Activated T-cell treated with anti-CD3 and anti-CD28 coated beads, Interleukin-2, amount 50 U/mL, for 4 hours (primary cell): ENCODE measurements at regions not wholly inside any gene's neighbourhood (a gene's known extent, or its start where the extent isn't known, plus 50 kb on each side); places are given as distances from the start of the nearest gene placed in this dataset.
"Not testable (repeated sequence)": the region's sequence is repeated elsewhere in the genome, so short reads cannot be mapped to it uniquely, and the experiment has no call there.

Experiments
- ATAC-seq, 2 donors: fragments of 200-7000 bp; cut with Tn5 transposase; one replicate each; pipeline ENCODE4 v1.10.0; 2021
- DNase-seq: peaks from one replicate; pipeline ENCODE4 v3.0.0-alpha.2; 2020
- H3K27me3 Mint-ChIP-seq: one replicate; pipeline ENCODE4 v1.8.0; 2021; ENCODE audit warnings: low read depth, mixed read lengths
- H3K36me3 Mint-ChIP-seq: one replicate; pipeline ENCODE4 v1.8.0; 2022; ENCODE audit warnings: mixed read lengths; ENCODE audit not compliant: insufficient read depth
- H3K4me1 Mint-ChIP-seq: one replicate; pipeline ENCODE4 v1.8.0; 2021; ENCODE audit warnings: low read depth, mixed read lengths
- H3K4me3 Mint-ChIP-seq: one replicate; pipeline ENCODE4 v1.8.0; 2021; ENCODE audit warnings: mild to moderate bottlenecking, moderate library complexity, mixed read lengths
- H3K9me3 Mint-ChIP-seq: one replicate; pipeline ENCODE4 v1.8.0; 2021; ENCODE audit warnings: mixed read lengths

DNA sequence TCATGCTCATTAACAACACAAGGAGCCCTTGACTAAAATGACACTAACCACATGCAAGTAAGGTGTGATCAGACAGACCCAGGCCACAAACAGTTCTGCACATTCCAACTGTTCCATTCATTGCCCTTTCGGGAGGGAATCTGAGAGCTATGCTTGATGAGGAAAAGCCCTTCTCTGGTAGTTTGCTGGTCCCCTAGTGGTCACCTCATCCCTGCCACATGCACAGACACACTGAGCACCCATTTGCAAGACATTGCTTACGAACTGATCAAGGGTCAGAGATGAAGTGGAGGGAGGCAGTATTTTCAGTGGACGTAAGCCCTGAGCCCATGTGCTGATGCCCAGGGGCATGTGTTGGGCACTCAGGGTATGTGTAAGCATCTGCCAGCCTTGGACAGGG, 220.9 kb downstream of the VAPA start:
- not testable (repeated sequence) for H3K4me3 Mint-ChIP-seq, H3K4me1 Mint-ChIP-seq, H3K36me3 Mint-ChIP-seq, DNase-seq, H3K9me3 Mint-ChIP-seq, ATAC-seq
- H3K27me3 Mint-ChIP-seq: peaks cover 18% of the 10 kb centered on the region

DNA sequence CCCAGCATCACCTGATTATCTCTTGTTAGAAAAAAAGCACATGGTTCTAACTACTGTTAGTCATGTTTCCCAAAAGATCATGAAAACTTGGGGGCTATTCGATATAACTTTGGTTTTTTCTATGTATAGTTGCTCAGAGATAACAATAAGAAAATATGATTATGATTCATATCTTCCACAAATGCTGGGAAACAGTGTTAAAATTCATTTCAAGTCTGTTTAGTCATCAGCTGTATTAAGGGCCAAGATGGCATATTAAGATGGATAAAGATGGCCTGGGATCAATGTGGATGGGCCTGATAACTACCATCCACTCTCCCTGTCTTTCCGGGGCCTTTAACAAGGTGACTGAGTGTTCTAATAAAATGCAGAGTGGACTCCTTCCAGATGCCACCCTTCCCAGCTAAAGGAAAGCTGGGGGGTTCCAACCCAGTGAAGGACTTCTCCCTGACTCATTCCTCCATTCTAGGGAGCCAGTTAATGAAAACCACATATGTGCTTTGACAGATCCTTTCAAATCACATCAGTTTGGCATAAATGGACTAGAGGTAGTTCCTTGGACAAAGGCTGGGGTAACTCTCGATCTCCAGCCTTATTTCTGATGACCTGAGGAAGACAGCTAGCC, 221.6 kb downstream of the VAPA start:
- no peaks in the 10 kb centered on the region for H3K4me1 Mint-ChIP-seq
- no peak for DNase-seq
- H3K36me3 Mint-ChIP-seq: no peaks in the 10 kb centered on the region
- H3K4me3 Mint-ChIP-seq: no peak overlapping the region
- H3K27me3 Mint-ChIP-seq: peaks cover 16% of the 10 kb centered on the region
- ATAC-seq: no peak
- H3K9me3 Mint-ChIP-seq: no peaks in the 10 kb centered on the region

DNA sequence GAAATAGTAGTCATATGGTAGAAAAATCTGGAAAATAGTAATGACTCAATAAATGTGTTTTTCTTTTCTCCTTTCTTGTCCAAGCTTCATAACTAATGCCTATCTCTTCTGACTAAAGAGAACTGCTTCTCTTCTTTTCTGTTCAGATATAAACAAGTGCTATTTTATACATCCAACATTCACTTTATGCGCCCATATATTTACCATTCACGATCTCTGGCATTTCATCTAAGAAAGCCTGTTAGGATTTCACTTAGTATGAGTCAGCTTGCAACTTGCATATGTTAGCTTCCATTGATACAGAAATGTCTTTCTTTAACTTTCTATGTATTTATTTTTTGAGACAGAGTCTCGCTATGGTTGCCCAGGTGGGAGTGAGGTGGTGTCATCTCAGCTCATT, 224.9 kb downstream of the VAPA start:
- no peak for DNase-seq
- Mint-ChIP-seq H3K9me3 (no peaks in the 10 kb centered on the region), H3K27me3 (peaks cover 8% of the 10 kb centered on the region), H3K4me3 (no peak overlapping the region), H3K36me3 (no peaks in the 10 kb centered on the region), H3K4me1 (no peaks in the 10 kb centered on the region)
- ATAC-seq: no peak

DNA sequence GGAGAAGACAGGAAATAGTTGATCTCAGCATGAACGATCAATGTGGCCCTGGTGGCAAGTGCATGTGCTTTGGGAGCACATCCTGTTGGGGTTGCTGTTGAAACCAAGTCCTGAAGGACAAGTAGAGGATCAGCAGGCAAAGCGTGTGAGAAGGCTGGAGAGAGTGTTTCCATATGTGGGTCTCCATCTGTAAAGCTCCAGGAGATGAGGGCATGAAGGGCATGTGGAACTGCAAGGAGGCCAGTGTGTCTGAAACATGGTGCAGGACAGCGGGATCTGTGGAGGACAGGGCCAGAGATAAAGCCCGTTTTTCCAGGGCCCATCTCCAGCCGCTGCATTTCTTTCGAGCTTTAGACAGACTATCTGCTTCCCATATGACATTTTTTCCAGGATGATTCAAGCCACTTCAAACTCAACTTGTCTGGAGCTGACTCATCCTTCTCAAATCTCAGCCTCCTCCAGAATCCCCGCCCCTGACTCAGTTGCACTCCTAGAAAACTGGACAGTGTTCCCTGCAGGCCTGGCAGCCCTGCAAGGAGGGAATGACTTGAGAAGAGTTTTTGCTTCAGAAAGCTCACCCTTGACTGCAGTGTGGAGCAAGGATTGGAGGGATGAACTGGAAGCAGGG, 226.1 kb downstream of the VAPA start:
- no peak for ATAC-seq

DNA sequence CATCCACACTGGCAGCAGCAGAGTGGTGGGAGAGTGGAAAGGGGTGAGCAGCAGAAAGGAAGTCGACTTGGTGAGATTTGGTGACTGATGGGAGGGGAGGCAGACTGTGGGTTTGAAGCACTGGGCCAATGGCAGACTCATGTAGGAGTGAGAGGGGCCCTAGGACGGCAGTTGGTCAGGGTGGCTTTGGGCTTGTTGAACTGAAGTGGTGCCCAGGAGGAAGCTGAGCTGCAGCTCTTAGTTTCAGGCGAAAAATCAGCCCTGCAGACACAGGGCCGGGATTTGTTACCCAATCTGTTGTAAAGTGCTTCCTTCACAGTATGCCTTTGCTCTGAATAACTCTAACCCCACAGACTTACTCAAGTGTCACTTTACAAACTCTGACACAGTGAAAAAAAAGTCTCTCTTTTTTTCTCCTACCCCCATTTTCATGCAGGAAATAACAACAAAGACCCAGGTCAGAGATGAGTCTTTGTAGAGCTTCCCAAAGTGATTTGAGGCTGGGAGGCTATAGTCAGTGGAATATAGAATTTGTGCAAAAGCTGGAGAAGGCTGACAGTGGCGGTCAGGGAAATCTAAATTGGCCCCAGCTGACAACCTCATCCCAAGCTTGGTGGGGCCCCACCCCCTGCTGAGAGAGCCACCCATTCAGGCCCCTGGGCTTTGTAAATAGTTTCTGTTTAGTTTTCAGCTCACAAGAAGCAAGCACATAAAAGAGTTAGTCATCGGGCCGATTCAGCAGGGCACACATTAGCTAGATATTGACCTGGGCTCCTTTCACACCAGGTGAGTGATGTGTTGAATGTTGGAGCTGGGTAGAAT, 226.9 kb downstream of the VAPA start:
- ATAC-seq (no peak), DNase-seq (no peak)
- H3K4me3 Mint-ChIP-seq: no peak overlapping the region
- no peaks in the 10 kb centered on the region for H3K4me1 Mint-ChIP-seq
- no peaks in the 10 kb centered on the region for H3K36me3 Mint-ChIP-seq
- H3K9me3 Mint-ChIP-seq: no peaks in the 10 kb centered on the region
- peaks cover 3% of the 10 kb centered on the region for H3K27me3 Mint-ChIP-seq

More for the DNA sequence above, 226.1 kb downstream of the VAPA start:
- Mint-ChIP-seq H3K4me3 (no peak overlapping the region), H3K9me3 (no peaks in the 10 kb centered on the region), H3K4me1 (no peaks in the 10 kb centered on the region), H3K36me3 (no peaks in the 10 kb centered on the region), H3K27me3 (peaks cover 3% of the 10 kb centered on the region)
- no peak for DNase-seq

DNA sequence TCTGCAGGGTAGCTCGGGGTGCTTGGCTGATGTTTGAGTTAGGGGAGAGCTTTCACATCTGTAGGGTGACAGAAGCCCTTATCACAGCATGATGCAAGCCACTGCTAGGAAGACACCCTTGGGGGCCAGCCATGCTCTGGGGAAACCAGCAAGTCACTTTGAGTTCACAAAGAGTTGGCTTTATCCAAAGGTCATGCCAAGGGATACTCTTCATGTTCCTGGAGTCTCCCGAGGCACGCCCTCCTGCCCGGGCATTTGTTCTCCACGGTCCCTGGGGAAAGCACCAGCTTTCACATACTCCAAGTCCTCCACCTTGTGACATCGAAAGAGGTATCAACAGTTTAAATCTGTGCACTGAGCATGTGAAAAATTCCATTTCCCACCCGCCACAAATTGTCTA, 227.7 kb downstream of the VAPA start:
- Mint-ChIP-seq H3K9me3 (no peaks in the 10 kb centered on the region), H3K4me1 (no peaks in the 10 kb centered on the region), H3K36me3 (no peaks in the 10 kb centered on the region), H3K4me3 (no peak overlapping the region), H3K27me3 (peaks cover 3% of the 10 kb centered on the region)
- DNase-seq: no peak
- ATAC-seq: no peak

DNA sequence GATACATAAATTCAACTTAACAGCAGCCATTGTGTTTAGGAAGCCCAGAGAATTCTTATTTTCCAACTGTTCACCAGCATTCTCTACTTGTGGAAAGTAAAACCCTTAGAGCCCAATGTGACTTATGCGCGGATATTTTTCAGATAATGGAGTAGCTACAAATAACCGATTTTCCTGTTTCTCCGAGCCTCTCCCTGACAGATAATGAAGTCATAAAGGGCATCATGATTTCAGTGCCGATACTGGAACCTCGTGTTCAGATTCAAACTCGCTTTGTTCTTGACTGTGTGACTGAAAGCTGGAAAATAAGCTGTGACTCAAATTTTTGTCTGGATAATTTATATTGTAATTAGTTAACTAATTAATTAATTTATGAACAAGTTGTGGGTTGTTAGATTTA, 228.2 kb downstream of the VAPA start:
- ATAC-seq: no peak

DNA sequence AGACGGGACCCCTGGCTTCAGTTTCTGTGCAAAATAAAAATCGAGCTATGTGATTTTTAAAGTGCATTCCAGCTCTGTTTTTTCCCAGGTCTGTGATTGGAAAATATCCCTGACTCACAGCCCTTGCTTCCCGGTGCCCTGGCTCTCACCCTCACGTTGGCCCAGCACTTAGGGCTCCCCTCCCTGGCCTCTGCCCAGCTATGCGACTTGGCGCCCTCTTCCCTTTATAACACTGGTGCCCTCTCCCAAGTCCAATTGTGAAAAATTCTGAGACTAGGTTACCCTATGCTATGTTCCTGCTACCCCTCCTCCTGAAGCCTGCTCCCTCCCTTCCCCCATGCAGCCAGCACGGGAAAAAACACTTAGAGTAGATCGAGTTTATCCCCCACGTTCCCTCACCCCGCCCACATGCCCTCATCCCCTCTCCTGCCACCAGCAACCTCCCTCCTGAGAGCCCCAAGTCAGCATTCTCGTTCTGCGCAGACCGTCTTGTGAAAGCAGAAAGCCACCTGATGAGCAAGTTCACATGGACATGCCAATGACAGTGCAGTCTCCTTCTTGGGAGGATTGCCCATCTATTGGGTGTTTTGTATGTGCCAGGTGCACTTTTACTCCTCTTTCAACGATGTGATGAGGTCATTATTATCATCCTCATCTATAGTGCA, 228.8 kb downstream of the VAPA start:
- H3K9me3 Mint-ChIP-seq: no peaks in the 10 kb centered on the region
- no peaks in the 10 kb centered on the region for H3K4me1 Mint-ChIP-seq
- no peaks in the 10 kb centered on the region for H3K36me3 Mint-ChIP-seq
- DNase-seq (no peak), ATAC-seq (no peak)
- no peak overlapping the region for H3K4me3 Mint-ChIP-seq
- peaks cover 3% of the 10 kb centered on the region for H3K27me3 Mint-ChIP-seq

More for the DNA sequence above, 228.2 kb downstream of the VAPA start:
- peaks cover 3% of the 10 kb centered on the region for H3K27me3 Mint-ChIP-seq
- H3K4me1 Mint-ChIP-seq: no peaks in the 10 kb centered on the region
- H3K9me3 Mint-ChIP-seq: no peaks in the 10 kb centered on the region
- no peak overlapping the region for H3K4me3 Mint-ChIP-seq
- DNase-seq: no peak
- no peaks in the 10 kb centered on the region for H3K36me3 Mint-ChIP-seq

DNA sequence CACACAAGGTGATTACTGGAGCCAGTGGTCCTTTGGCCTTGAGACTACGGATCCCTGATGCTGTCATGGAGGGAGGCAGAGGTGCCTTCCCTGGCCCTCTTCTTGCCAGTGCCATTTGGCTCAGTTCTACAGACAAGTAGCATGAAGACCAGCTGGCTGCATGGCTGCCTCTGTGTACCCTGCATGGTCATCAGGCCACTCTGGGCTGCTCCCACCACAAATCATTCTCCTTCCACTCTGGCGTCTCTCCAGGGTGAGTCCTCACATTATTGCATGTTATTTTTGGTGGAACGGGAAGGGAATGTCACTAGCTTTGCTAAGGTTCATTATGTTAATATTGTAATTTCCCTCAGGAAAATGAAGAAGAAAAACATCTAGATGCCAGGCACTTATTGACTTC, 229.8 kb downstream of the VAPA start:
- Mint-ChIP-seq H3K4me1 (no peaks in the 10 kb centered on the region), H3K36me3 (no peaks in the 10 kb centered on the region)
- ATAC-seq: no peak

DNA sequence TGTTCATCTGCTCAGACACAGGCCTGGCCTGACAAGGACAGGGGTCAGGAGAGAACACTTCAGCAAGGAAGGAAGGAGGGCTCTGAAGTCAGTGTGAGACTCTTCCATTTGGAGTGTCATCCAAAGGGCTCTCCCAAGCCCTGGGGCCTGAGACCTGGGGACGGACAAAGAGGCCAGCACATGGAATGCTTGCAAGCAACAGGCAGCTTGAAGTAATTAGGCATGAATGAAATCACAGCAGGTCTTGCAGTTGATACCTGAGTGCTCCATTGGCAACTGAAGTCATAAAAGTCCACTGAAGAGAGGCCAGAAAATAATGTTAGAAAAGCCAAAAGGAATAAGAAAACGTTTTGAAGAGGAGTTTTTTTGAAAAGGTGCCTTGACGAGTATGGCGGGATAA, 231.7 kb downstream of the VAPA start:
- H3K9me3 Mint-ChIP-seq: no peaks in the 10 kb centered on the region
- no peaks in the 10 kb centered on the region for H3K4me1 Mint-ChIP-seq
- no peak overlapping the region for H3K4me3 Mint-ChIP-seq
- peaks cover 1% of the 10 kb centered on the region for H3K27me3 Mint-ChIP-seq
- DNase-seq (no peak), ATAC-seq (no peak)
- H3K36me3 Mint-ChIP-seq: no peaks in the 10 kb centered on the region

More for the DNA sequence above, 229.8 kb downstream of the VAPA start:
- Mint-ChIP-seq H3K4me3 (no peak overlapping the region), H3K9me3 (no peaks in the 10 kb centered on the region), H3K27me3 (peaks cover 3% of the 10 kb centered on the region)
- no peak for DNase-seq

DNA sequence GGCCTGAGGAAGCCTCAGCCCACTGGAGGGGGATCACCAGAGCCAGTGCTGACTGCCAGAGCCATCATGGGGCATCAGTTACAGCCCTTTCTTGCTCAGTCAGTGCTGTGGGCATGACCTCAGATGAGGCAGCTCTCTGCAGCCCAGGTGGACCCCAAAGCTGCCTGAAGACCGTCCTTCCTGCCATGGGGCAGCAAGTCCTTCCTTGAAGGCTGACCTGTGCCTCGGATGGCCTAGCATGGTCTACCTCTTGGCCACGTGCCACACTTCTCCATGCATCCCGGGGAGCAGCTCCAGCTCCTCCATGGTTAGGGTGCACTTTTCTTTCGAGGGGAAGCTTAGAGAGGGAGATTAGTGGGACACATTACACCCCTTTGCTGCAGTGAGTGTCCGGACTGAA, 233.4 kb downstream of the VAPA start:
- no peak for ATAC-seq
- no peak overlapping the region for H3K4me3 Mint-ChIP-seq

DNA sequence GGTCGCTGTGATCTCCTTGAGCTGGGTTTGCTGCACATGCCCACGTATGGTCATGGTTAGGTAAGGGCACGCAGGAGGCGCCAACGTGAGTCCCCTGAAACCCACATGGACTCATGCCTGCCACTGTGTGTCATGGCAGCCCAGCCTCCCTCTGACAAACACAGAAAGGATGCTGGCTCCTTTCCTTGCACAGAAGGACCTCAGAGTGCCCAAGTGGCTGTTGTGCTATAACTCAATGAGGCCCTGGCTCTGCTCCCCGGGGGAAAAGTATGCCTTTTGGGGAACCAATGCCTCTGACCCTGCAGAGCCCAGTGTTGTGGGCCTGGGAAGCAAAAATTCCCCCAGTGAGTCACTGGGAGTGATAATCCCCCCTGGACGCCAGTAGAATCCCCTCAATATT, 233.9 kb downstream of the VAPA start:
- peaks cover 1% of the 10 kb centered on the region for H3K27me3 Mint-ChIP-seq
- no peak for DNase-seq
- no peaks in the 10 kb centered on the region for H3K4me1 Mint-ChIP-seq
- no peaks in the 10 kb centered on the region for H3K36me3 Mint-ChIP-seq
- no peak overlapping the region for H3K4me3 Mint-ChIP-seq
- ATAC-seq: no peak
- no peaks in the 10 kb centered on the region for H3K9me3 Mint-ChIP-seq

More for the DNA sequence above, 233.4 kb downstream of the VAPA start:
- H3K36me3 Mint-ChIP-seq: no peaks in the 10 kb centered on the region
- H3K9me3 Mint-ChIP-seq: no peaks in the 10 kb centered on the region
- H3K27me3 Mint-ChIP-seq: peaks cover 1% of the 10 kb centered on the region
- no peaks in the 10 kb centered on the region for H3K4me1 Mint-ChIP-seq
- DNase-seq: no peak

DNA sequence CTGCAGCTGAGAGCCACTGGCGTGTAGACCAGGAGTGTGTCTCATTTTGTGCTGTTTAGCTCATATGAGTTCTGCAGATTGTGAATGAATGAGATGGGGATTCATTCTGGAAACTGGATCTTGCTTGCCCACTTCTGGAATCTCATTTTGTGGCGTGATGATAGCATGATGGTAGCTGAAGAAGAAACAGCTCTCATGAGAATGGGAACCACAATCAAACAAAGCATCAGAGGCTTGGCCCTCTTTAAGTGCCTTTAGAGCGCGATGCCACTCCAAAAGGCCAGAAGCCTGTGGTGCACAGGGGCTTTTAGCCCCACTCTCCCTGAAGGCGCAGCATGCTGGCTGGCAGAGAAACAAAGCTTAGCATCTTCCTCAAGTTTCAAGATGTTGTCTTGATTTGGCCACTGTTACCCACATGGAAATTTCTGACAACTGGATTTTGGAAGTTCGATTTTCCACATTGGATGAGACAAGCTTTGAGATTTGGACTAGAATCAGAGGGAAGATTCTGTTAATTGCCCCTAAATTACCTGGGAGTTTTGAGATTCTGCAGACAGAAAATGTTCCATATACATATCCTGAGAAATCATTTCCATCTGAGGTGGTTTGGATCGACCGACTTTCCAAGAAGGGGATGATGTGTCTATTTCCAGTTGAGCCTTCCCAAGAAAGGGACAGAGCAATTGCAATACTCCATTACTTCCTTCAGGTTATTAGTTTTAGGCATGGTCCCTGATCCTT, 234.5 kb downstream of the VAPA start:
- ATAC-seq (no peak), DNase-seq (no peak)
- Mint-ChIP-seq H3K27me3 (peaks cover 1% of the 10 kb centered on the region), H3K36me3 (no peaks in the 10 kb centered on the region), H3K9me3 (no peaks in the 10 kb centered on the region), H3K4me1 (no peaks in the 10 kb centered on the region), H3K4me3 (no peak overlapping the region)
